SK-N-SH treated with all-trans-retinoic acid at 6 μM for 48 hours (cell line): ENCODE measurements at regions not wholly inside any gene's neighbourhood (a gene's known extent, or its start where the extent isn't known, plus 50 kb on each side); places are given as distances from the start of the nearest gene placed in this dataset.

Source experiments
- ATAC-seq: fragments of 200-7000 bp; cut with Tn5 transposase; 3 replicates; pipeline ENCODE4 v1.9.1; 2020; ENCODE audit warnings: mild to moderate bottlenecking, moderate library complexity
- ARNTL ChIP-seq: fragments of 450-650 bp; formaldehyde crosslinking; IDR thresholded peaks from 2 replicates; pipeline ENCODE4 v1.5.0; 2020; ENCODE audit warnings: low read depth, mild to moderate bottlenecking, moderate library complexity, borderline replicate concordance
- BACH2 ChIP-seq: fragments of 250-450 bp; sonication (Bioruptor Pico); IDR thresholded peaks from 2 replicates; pipeline ENCODE4 v1.9.0; 2021; ENCODE audit warnings: mild to moderate bottlenecking, borderline replicate concordance
- CSDC2 ChIP-seq: fragments of 250-450 bp; sonication (Bioruptor Pico); IDR thresholded peaks from 2 replicates; pipeline ENCODE4 v1.5.0; 2020; ENCODE audit warnings: mild to moderate bottlenecking, moderate library complexity
- ESRRG ChIP-seq: fragments of 250-450 bp; sonication (Bioruptor Pico); IDR thresholded peaks from 2 replicates; pipeline ENCODE4 v1.6.1; 2021; ENCODE audit warnings: mild to moderate bottlenecking
- GLIS3 ChIP-seq: fragments of 250-450 bp; sonication (Bioruptor Pico); IDR thresholded peaks from 2 replicates; pipeline ENCODE4 v1.5.0; 2020; ENCODE audit warnings: mild to moderate bottlenecking, moderate library complexity
- ISL1 ChIP-seq: fragments of 250-450 bp; sonication (Bioruptor Pico); IDR thresholded peaks from 2 replicates; pipeline ENCODE4 v2.1.2; 2022; ENCODE audit warnings: mild to moderate bottlenecking, moderate library complexity
- OSR1 ChIP-seq: fragments of 250-450 bp; sonication (Bioruptor Pico); IDR thresholded peaks from 2 replicates; pipeline ENCODE4 v1.8.0; 2022; ENCODE audit warnings: moderate library complexity, mild to moderate bottlenecking, inconsistent platforms
- PPARA ChIP-seq: fragments of 250-450 bp; sonication (Bioruptor Pico); IDR thresholded peaks from 2 replicates; pipeline ENCODE4 v1.5.0; 2020; ENCODE audit warnings: mild to moderate bottlenecking, borderline replicate concordance
- SNAI2 ChIP-seq: fragments of 250-450 bp; sonication (Bioruptor Pico); IDR thresholded peaks from 2 replicates; pipeline ENCODE4 v1.5.0; 2020; ENCODE audit warnings: mild to moderate bottlenecking, moderate library complexity
- TCF4 ChIP-seq: fragments of 250-450 bp; sonication (Bioruptor Pico); IDR thresholded peaks from 2 replicates; pipeline ENCODE4 v1.8.0; 2021; ENCODE audit warnings: mild to moderate bottlenecking, moderate library complexity, borderline replicate concordance
- TOX ChIP-seq: fragments of 250-450 bp; sonication (Bioruptor Pico); IDR thresholded peaks from 2 replicates; pipeline ENCODE4 v1.8.0; 2021; ENCODE audit warnings: mild to moderate bottlenecking, moderate library complexity, borderline replicate concordance
- ZC3H10 ChIP-seq: fragments of 250-450 bp; sonication (Bioruptor Pico); IDR thresholded peaks from 2 replicates; pipeline ENCODE4 v1.5.1; 2021; ENCODE audit warnings: mild to moderate bottlenecking, moderate library complexity
- ZFP30 ChIP-seq: fragments of 450-650 bp; formaldehyde crosslinking; IDR thresholded peaks from 2 replicates; pipeline ENCODE4 v1.5.0; 2022; ENCODE audit warnings: mild to moderate bottlenecking, moderate library complexity
- ZNF565 ChIP-seq: fragments of 450-650 bp; formaldehyde crosslinking; conservative IDR thresholded peaks from 2 replicates; pipeline ENCODE4 v1.5.0; 2020; ENCODE audit warnings: low read depth, mild to moderate bottlenecking, moderate library complexity
- ZNF70 ChIP-seq: fragments of 450-650 bp; formaldehyde crosslinking; IDR thresholded peaks from 2 replicates; pipeline ENCODE4 v1.5.0; 2020; ENCODE audit warnings: mild to moderate bottlenecking, moderate library complexity
- TF ChIP-seq, protein P1 (sequence below): fragments of 250-450 bp; sonication (Bioruptor Pico); IDR thresholded peaks from 2 replicates; pipeline ENCODE4 v1.8.0; 2020; ENCODE audit warnings: mild to moderate bottlenecking, moderate library complexity, borderline replicate concordance
- TF ChIP-seq, protein P2 (sequence below): fragments of 250-450 bp; sonication (Bioruptor Pico); IDR thresholded peaks from 2 replicates; pipeline ENCODE4 v1.5.1; 2021; ENCODE audit warnings: mild to moderate bottlenecking, moderate library complexity
- TF ChIP-seq, protein P3 (sequence below): fragments of 250-450 bp; sonication (Bioruptor Pico); IDR thresholded peaks from 2 replicates; pipeline ENCODE4 v1.5.0; 2020; ENCODE audit warnings: mild to moderate bottlenecking, moderate library complexity
- TF ChIP-seq, protein P4 (sequence below): fragments of 250-450 bp; sonication (Bioruptor Pico); IDR thresholded peaks from 2 replicates; pipeline ENCODE4 v1.8.0; 2021; ENCODE audit warnings: low read depth, mild to moderate bottlenecking, moderate library complexity, borderline replicate concordance

DNA sequence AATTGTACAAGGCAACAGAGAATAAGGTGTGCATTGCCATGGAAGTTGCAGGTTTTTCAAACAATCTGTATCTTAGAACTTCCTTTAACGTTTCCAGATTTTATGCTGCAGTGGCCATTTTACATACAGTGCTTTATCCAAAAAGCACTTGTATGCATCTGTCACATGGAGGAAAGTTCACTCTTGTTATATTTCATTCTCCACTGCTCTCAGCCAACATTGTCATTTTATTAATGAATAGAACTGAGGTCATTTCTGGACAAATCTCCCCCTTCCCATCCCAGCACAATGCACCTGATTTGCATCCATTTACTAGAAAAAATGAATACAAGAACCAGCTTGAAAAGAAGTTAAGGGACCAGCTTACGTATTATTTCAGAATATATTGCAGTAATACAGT lies 342.0 kb downstream of the USP25 start (continued):
- TF ChIP-seq, protein P1, sequence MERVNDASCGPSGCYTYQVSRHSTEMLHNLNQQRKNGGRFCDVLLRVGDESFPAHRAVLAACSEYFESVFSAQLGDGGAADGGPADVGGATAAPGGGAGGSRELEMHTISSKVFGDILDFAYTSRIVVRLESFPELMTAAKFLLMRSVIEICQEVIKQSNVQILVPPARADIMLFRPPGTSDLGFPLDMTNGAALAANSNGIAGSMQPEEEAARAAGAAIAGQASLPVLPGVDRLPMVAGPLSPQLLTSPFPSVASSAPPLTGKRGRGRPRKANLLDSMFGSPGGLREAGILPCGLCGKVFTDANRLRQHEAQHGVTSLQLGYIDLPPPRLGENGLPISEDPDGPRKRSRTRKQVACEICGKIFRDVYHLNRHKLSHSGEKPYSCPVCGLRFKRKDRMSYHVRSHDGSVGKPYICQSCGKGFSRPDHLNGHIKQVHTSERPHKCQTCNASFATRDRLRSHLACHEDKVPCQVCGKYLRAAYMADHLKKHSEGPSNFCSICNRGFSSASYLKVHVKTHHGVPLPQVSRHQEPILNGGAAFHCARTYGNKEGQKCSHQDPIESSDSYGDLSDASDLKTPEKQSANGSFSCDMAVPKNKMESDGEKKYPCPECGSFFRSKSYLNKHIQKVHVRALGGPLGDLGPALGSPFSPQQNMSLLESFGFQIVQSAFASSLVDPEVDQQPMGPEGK: no peak
- TF ChIP-seq, all 23 proteins: peak for 0

DNA sequence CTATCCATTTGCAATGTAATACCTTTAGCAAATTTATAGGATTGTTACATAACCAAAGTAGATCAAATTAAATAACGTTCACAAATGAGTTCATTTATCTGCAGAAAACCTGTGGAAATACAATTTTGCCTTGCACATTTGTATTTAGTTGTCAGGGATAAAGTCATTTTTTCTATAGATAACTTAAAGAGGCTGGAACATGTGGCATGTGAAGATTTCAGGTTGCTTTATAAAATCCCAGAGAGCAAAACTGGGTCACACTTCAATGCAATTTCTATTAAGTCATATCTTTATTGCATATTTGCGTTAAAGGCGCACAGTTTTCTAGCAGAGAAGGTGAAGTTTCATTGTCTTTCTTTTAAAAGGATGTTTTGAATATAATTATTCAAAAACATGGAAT lies 342.4 kb downstream of the USP25 start:
- no peak for ATAC-seq
- TF ChIP-seq TOX (CRISPR knock-in tag) (no peak), ARNTL (CRISPR knock-in tag) (no peak), ZC3H10 (CRISPR knock-in tag) (no peak)

DNA sequence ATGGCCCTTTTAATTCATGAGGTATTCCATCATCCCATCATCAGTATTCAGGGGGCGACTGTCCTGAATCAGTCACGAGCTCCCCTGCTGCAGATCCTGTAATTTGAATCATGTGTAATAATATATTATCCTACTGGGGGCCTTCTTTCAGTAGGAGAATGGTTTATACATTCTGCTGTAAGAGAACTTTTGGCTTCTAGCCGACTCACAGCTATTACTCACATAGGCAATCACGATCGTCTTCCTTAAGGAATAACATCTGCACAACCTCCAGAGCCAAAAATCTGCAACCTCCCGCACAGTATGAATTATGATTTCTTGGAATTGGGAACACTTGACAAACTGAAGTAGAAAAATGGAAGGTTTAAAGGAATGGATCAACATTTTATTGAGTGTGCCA lies 343.0 kb downstream of the USP25 start:
- ATAC-seq: no peak
- TF ChIP-seq BACH2 (CRISPR knock-in tag) (no peak), ISL1 (CRISPR knock-in tag) (peak; percentile 58)

DNA sequence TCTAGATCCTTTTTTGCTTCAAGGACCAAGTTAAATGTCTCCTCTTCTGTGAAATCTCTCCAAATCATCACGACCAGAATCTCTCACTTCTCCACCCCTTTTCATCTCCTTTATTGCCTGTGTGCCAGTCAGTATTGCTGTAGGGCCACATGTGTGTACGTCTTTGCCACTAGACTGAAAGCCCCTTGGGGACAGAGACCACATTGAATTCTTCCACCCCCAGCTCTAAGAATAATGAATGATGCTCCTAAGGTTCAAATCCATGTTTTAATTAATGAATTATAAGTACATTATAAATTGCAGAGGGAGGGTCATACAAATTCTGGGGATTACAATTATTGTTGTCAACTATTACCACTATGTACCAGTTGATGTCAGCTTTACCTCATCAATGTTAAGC lies 343.8 kb downstream of the USP25 start:
- TF ChIP-seq ZFP30 (CRISPR knock-in tag) (no peak), ZNF70 (no peak), CSDC2 (CRISPR knock-in tag) (no peak), ZC3H10 (CRISPR knock-in tag) (no peak), OSR1 (no peak), BACH2 (CRISPR knock-in tag) (no peak)
- TF ChIP-seq, protein P2, sequence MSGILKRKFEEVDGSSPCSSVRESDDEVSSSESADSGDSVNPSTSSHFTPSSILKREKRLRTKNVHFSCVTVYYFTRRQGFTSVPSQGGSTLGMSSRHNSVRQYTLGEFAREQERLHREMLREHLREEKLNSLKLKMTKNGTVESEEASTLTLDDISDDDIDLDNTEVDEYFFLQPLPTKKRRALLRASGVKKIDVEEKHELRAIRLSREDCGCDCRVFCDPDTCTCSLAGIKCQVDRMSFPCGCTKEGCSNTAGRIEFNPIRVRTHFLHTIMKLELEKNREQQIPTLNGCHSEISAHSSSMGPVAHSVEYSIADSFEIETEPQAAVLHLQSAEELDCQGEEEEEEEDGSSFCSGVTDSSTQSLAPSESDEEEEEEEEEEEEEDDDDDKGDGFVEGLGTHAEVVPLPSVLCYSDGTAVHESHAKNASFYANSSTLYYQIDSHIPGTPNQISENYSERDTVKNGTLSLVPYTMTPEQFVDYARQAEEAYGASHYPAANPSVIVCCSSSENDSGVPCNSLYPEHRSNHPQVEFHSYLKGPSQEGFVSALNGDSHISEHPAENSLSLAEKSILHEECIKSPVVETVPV (CRISPR knock-in tag): no peak
- TF ChIP-seq, protein P3, sequence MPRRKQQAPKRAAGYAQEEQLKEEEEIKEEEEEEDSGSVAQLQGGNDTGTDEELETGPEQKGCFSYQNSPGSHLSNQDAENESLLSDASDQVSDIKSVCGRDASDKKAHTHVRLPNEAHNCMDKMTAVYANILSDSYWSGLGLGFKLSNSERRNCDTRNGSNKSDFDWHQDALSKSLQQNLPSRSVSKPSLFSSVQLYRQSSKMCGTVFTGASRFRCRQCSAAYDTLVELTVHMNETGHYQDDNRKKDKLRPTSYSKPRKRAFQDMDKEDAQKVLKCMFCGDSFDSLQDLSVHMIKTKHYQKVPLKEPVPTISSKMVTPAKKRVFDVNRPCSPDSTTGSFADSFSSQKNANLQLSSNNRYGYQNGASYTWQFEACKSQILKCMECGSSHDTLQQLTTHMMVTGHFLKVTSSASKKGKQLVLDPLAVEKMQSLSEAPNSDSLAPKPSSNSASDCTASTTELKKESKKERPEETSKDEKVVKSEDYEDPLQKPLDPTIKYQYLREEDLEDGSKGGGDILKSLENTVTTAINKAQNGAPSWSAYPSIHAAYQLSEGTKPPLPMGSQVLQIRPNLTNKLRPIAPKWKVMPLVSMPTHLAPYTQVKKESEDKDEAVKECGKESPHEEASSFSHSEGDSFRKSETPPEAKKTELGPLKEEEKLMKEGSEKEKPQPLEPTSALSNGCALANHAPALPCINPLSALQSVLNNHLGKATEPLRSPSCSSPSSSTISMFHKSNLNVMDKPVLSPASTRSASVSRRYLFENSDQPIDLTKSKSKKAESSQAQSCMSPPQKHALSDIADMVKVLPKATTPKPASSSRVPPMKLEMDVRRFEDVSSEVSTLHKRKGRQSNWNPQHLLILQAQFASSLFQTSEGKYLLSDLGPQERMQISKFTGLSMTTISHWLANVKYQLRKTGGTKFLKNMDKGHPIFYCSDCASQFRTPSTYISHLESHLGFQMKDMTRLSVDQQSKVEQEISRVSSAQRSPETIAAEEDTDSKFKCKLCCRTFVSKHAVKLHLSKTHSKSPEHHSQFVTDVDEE: no peak
- TF ChIP-seq, all 23 proteins: peak for 0
- no peak for ATAC-seq

DNA sequence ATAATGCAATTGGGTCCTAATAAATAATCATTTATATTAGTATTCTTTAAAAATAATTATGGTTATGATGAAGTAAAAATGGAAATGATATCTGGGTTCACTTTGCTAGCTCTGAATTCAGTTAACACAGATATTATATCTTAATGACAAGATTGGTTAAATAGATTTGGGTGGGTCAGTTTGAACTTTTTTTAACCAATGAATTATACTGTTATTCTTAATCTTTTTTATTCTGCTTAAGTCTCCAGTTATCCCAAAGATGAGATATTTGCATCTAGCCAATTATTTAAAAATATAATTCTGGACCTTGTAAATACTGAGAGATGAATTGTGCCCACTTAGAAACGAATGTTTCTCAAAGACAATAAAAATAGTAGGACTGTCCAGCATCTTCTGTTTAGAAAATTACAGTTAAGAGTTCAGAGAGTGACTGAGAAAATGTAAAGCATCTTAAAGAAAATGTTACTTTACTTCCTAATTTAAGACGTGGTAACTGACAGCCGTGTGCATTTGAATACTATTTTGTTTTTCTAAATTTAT lies 345.2 kb downstream of the USP25 start:
- ATAC-seq: no peak

More for the DNA sequence above, 345.2 kb downstream of the USP25 start:
- no peak for TF ChIP-seq SNAI2
- no peak for TF ChIP-seq ZNF565 (CRISPR knock-in tag)
- no peak for TF ChIP-seq GLIS3 (CRISPR knock-in tag)
- no peak for TF ChIP-seq ZNF70
- TF ChIP-seq PPARA (CRISPR knock-in tag): no peak
- no peak for TF ChIP-seq TOX (CRISPR knock-in tag)
- no peak for TF ChIP-seq ISL1 (CRISPR knock-in tag)
- no peak for TF ChIP-seq ESRRG (CRISPR knock-in tag)
- TF ChIP-seq, protein P4, sequence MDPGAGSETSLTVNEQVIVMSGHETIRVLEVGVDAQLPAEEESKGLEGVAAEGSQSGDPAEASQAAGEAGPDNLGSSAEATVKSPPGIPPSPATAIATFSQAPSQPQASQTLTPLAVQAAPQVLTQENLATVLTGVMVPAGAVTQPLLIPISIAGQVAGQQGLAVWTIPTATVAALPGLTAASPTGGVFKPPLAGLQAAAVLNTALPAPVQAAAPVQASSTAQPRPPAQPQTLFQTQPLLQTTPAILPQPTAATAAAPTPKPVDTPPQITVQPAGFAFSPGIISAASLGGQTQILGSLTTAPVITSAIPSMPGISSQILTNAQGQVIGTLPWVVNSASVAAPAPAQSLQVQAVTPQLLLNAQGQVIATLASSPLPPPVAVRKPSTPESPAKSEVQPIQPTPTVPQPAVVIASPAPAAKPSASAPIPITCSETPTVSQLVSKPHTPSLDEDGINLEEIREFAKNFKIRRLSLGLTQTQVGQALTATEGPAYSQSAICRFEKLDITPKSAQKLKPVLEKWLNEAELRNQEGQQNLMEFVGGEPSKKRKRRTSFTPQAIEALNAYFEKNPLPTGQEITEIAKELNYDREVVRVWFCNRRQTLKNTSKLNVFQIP (CRISPR knock-in tag): no peak
- no peak for TF ChIP-seq ARNTL (CRISPR knock-in tag)
- TF ChIP-seq, protein P2 (CRISPR knock-in tag): no peak
- TF ChIP-seq BACH2 (CRISPR knock-in tag): no peak
- no peak for TF ChIP-seq OSR1
- TF ChIP-seq ZC3H10 (CRISPR knock-in tag): no peak
- TF ChIP-seq, protein P1: no peak
- TF ChIP-seq TCF4: no peak
